Upper lobe of right lung (tissue), 1 donor: ENCODE measurements at regions not wholly inside any gene's neighbourhood (a gene's known extent, or its start where the extent isn't known, plus 50 kb on each side); places are given as distances from the start of the nearest gene placed in this dataset.

Experiments
- ATAC-seq: fragments of 200-7000 bp; cut with Tn5 transposase; one replicate; pipeline ENCODE4 v1.9.1; 2020; ENCODE audit warnings: mild to moderate bottlenecking, moderate library complexity
- DNase-seq: peaks from one replicate; pipeline ENCODE4 v3.0.0-alpha.2; 2020
- H3K27ac ChIP-seq: fragments of 200-600 bp; one replicate; pipeline ENCODE4 v1.8.0; 2022
- H3K27me3 ChIP-seq: fragments of 200-600 bp; one replicate; pipeline ENCODE4 v1.8.0; 2022; ENCODE audit warnings: mild to moderate bottlenecking
- H3K36me3 ChIP-seq: fragments of 200-600 bp; one replicate; pipeline ENCODE4 v1.8.0; 2022
- H3K4me1 ChIP-seq: fragments of 200-600 bp; one replicate; pipeline ENCODE4 v1.8.0; 2022
- H3K4me3 ChIP-seq: fragments of 200-600 bp; one replicate; pipeline ENCODE4 v1.8.0; 2022; ENCODE audit warnings: mild to moderate bottlenecking
- H3K9me3 ChIP-seq: fragments of 200-600 bp; one replicate; pipeline ENCODE4 v1.8.0; 2022
- intact Hi-C: fragments of 100-400 bp; cut with DNase I; formaldehyde crosslinking; loops from one replicate; pipeline ENCODE4 v1.11.0; 2022
- TF ChIP-seq, protein P1 (sequence below): fragments of 200-600 bp; IDR thresholded peaks from one replicate; pipeline ENCODE4 v1.8.0; 2022; ENCODE audit warnings: antibody characterized with exemption
- donor health status: DM: no; HTN: yes; CAD: no; lungs with severe emphysema.

DNA sequence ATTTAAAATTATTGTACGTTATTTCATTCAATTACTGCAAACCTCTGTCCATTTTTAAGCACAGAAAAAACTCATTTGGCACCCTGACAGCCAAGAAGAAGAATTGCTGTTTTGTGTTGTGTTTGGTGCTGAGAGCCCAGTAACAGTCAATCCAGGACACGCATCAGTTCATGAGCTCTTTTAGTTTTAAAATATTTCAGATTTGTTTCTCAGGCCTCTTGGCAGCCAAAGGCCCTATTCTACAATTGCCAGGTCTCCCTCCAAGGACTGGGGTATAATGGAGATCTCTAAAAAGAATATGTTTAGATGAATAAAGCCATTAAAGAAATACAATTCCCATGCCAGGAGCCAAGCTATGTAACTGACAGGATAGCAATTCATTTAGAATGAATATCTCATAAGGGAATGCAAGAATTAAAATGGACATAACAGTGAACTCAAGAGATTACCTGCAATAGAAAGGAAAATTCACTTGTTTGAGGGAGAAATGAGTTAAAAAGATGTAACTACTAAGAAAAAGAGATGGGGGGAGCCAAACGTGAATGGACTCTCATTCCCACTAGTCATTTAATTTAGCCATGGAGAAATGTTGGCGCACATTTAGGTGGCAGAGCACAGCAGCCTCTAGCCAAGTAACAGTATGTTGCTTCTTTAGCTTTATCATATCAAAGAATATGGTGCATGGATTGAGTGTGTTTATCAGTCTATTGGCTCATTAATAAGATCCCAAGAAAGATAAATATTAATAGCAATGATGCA is 140.6 kb upstream of the PELI2 start:
- no peak for DNase-seq
- no peaks in the 10 kb centered on the region for H3K27me3 ChIP-seq
- no peak for ATAC-seq
- no peaks in the 10 kb centered on the region for H3K36me3 ChIP-seq
- H3K27ac ChIP-seq: no peak overlapping the region
- intact Hi-C loops: no loop called here
- H3K4me1 ChIP-seq: no peaks in the 10 kb centered on the region
- H3K9me3 ChIP-seq: no peaks in the 10 kb centered on the region
- TF ChIP-seq, protein P1, sequence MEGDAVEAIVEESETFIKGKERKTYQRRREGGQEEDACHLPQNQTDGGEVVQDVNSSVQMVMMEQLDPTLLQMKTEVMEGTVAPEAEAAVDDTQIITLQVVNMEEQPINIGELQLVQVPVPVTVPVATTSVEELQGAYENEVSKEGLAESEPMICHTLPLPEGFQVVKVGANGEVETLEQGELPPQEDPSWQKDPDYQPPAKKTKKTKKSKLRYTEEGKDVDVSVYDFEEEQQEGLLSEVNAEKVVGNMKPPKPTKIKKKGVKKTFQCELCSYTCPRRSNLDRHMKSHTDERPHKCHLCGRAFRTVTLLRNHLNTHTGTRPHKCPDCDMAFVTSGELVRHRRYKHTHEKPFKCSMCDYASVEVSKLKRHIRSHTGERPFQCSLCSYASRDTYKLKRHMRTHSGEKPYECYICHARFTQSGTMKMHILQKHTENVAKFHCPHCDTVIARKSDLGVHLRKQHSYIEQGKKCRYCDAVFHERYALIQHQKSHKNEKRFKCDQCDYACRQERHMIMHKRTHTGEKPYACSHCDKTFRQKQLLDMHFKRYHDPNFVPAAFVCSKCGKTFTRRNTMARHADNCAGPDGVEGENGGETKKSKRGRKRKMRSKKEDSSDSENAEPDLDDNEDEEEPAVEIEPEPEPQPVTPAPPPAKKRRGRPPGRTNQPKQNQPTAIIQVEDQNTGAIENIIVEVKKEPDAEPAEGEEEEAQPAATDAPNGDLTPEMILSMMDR: no peak
- H3K4me3 ChIP-seq: no peak overlapping the region

DNA sequence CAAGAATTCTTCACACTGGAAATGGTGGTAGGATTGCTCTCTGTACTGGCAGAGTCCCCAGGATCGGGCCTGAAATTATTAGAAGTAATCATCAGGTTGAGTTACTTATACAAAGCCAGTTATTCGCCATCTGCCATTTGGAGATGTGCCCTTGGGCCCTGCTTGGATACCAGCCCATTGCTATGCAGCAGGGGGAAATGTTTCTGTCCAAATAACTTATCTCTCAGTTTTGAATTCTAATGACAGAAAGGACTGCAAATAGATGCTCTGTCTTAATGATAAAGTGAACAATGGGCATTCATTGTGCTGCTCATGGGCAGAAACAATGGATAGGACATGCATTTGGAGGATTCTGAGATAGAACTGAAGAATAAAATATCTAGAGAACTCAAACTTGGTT is 139.1 kb upstream of the PELI2 start:
- H3K4me3 ChIP-seq: no peak overlapping the region
- DNase-seq (no peak), ATAC-seq (no peak)
- H3K4me1 ChIP-seq: no peaks in the 10 kb centered on the region
- H3K27ac ChIP-seq: no peak overlapping the region
- no peaks in the 10 kb centered on the region for H3K9me3 ChIP-seq
- H3K27me3 ChIP-seq: no peaks in the 10 kb centered on the region
- TF ChIP-seq, protein P1: no peak
- intact Hi-C loops: no loop called here
- no peaks in the 10 kb centered on the region for H3K36me3 ChIP-seq

DNA sequence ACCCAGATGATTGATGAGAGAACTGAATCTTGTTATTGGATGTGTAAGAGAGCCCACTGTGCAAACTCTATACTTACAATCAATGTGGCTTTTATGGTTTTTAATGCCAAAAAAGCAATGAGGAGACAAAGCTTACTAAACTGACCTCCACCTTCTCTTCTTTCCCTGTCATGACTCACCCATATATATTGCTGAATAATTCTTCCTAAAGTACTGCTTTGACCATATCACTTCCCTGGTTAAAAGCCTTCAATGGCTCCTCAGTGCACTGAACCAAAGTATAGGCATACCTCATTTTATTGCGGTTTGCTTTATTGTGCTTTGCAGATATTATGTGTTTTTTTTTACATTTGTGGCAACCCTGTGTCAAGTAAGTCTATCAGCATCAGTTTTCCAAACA is 138.4 kb upstream of the PELI2 start:
- no peaks in the 10 kb centered on the region for H3K4me1 ChIP-seq
- H3K27me3 ChIP-seq: no peaks in the 10 kb centered on the region
- ATAC-seq: no peak
- TF ChIP-seq, protein P1: no peak
- no peak overlapping the region for H3K4me3 ChIP-seq
- no peak for DNase-seq
- H3K27ac ChIP-seq: no peak overlapping the region
- H3K36me3 ChIP-seq: no peaks in the 10 kb centered on the region
- no peaks in the 10 kb centered on the region for H3K9me3 ChIP-seq
- intact Hi-C loops: no loop called here

DNA sequence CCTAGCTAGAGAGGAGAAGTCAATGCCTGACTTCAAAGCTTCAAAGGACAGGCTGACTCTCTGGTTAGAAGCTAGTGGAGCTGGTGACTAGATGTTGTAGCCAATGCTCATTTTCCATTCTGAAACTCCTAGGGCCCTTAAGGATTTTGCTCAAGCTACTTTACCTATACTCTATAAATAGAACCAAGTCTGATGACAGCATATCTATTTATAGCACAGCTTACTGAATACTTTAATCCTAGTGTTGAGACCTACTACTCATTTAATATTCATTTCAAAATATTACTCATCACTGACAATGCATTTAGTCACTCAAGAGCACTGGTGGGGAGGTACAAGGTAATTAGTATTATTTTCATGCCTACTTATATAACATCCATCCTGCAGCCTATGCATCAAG is 137.2 kb upstream of the PELI2 start:
- ATAC-seq (no peak), DNase-seq (no peak)
- H3K4me3 ChIP-seq: no peak overlapping the region
- no peaks in the 10 kb centered on the region for H3K4me1 ChIP-seq
- H3K36me3 ChIP-seq: no peaks in the 10 kb centered on the region
- no peaks in the 10 kb centered on the region for H3K27me3 ChIP-seq
- no peaks in the 10 kb centered on the region for H3K9me3 ChIP-seq
- no peak overlapping the region for H3K27ac ChIP-seq
- TF ChIP-seq, protein P1: no peak
- intact Hi-C loops: no loop called here

DNA sequence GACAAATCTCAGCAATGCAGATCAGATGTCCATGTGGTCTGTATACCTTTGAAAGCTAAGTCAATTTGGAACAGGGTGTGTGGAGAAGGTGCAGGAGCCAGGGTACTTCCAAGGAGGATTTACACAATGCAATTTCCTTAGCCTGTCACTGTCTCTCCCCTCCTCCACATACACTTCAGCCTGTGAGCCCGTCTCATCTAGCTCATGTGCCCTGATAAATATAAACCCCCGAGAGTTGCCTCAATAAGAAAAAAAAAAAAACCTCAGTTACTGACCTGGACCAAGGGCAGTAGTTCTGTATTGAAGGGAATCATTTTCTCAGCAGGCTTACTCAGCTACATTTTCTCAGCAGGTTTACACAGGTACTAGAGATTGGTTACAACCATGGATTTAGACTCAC is 132.1 kb upstream of the PELI2 start:
- no peak overlapping the region for H3K27ac ChIP-seq
- DNase-seq (no peak), ATAC-seq (no peak)
- intact Hi-C loops: no loop called here
- H3K36me3 ChIP-seq: no peaks in the 10 kb centered on the region
- no peaks in the 10 kb centered on the region for H3K27me3 ChIP-seq
- H3K4me1 ChIP-seq: no peaks in the 10 kb centered on the region
- no peaks in the 10 kb centered on the region for H3K9me3 ChIP-seq
- TF ChIP-seq, protein P1: no peak
- no peak overlapping the region for H3K4me3 ChIP-seq

DNA sequence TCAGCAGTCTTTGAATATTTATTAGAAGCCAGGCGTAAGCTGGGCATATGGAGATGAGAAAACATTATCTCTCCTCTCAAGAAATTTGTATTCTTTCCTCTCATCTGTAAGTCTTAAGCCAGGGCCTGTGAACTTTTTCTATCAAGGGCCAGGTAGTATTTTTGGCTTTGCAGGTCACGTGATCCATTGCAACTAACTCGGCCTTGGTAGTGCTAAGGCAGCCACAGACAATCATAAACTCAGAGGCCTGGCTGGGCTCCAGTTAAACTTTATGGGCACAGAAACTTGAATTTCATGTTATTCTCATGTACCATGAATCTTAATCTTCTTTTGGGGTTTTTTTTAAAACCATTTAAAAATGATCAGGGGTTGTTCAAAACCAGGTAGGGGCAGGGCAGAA is 117.4 kb upstream of the PELI2 start:
- intact Hi-C loops: no loop called here

More for the DNA sequence above, 117.4 kb upstream of the PELI2 start:
- Histone ChIP-seq H3K4me3 (no peak overlapping the region), H3K36me3 (no peaks in the 10 kb centered on the region), H3K4me1 (peaks cover 6% of the 10 kb centered on the region), H3K27me3 (no peaks in the 10 kb centered on the region), H3K27ac (no peak overlapping the region), H3K9me3 (no peaks in the 10 kb centered on the region)
- no peak for DNase-seq
- TF ChIP-seq, protein P1: no peak
- no peak for ATAC-seq
